Activated naive CD4-positive, alpha-beta T cell treated with anti-CD3 and anti-CD28 coated beads, Interleukin-2, amount 50 U/mL, for 16 hours (primary cell): ENCODE measurements at regions not wholly inside any gene's neighbourhood (a gene's known extent, or its start where the extent isn't known, plus 50 kb on each side); places are given as distances from the start of the nearest gene placed in this dataset.
"Not testable (repeated sequence)": the region's sequence is repeated elsewhere in the genome, so short reads cannot be mapped to it uniquely, and the experiment has no call there.

Experiments used
- DNase-seq: peaks from one replicate; pipeline ENCODE4 v3.0.0-alpha.2; 2020

DNA sequence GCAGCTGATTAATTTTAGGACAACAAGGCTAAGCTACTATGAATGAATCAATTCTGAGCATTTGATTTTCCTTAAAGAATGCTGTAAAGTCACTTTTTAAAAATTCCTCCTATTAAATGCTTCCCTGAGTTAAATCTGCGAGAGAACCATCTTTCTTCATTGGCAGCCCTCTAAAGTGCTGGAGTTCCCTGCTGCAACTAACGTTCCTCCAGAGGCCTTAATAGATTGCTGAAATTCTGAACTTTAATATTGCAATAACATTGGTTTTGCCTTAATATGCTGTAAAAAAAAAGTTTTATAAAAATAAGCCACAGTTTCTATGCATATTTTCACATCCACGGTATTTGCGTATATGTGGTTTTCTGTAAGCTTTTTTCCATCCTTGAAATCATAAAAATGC lies 298.0 kb upstream of the PIK3R1 start:
- DNase-seq = no peak

DNA sequence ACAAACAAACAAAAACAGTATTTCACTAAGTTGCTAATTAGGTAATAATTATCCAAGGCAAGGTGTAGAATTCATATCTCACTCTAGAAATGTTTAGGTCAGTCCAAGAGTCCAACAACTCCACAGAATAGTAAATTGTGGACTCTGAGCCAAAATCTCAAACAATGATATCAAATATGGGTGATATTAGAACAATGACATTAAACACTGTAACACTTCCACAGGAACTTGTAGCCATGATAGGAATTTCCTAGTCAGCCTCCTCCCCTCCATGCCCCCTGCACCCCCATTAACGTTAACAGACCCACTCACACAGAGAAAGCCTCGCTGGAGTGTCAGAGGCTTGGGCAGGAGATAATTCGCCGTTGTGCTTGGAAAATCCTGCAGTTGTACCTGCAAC lies 305.0 kb upstream of the PIK3R1 start:
- no peak for DNase-seq

DNA sequence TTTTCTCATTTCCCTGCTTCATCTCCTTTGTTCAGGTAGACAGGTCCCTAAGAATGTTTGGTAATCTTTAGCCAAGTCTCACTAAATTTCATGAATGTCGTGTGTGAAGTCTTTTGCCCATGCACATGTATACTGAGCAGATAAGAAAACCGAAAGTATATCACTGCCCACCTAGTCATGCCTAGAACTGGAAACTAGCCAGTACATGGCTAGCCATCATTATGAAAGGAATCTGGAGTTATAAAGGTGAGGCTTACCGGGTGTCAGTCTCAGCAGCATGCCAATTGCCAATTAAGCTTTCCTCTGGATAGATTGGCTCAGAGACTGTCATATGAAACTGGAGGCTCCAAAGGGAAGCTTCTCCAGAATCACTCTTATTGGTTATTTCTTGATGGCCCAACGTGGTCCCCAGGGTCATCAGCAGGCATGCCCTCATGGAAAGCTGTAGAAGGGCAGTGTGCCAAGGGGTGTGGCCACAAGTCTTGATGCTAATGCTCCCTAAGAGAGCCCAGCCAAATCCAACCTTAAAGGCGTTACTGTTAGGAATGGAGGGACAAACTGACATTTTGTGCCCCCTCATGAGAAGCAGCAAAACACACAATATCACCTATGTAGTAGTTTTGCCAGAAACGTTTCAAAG lies 307.3 kb upstream of the PIK3R1 start:
- no peak for DNase-seq

DNA sequence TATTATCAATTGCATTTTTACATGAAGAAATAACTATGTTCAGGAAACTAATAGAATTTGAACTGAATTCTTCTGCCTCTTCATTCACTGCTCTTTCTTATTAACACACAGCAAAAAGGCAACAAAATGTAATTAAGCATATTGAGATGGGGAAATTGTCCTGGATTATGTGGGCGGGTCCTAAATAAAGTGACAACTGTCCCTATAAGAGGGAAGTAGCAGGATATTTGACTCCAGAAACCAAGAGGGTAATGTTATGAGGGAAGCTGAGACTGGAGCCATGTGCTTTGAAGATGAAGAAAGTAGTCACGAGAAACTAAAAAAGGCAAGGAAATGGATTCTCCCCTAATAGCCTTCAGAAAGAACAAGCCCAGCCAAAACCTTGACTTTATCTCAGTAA lies 311.2 kb upstream of the PIK3R1 start:
- DNase-seq = no peak

DNA sequence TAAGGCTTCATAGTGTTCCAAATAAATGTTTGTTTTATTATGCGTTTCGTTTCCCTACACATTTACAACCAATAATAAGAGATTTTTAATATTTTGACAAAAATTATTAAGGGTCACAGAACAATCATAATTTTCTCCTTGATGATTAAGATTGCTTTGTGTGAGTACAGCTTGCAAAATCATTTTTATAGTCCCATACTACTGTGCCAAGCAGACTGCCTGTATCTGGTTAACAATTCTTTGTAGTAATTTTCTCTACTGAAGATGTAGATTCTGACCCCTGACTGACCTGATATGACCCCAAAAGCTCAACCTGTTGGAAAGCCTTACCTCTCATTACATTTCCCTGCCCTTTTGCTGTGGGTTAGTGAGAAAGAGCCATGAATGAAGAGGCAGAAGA lies 311.9 kb upstream of the PIK3R1 start:
- DNase-seq = no peak

DNA sequence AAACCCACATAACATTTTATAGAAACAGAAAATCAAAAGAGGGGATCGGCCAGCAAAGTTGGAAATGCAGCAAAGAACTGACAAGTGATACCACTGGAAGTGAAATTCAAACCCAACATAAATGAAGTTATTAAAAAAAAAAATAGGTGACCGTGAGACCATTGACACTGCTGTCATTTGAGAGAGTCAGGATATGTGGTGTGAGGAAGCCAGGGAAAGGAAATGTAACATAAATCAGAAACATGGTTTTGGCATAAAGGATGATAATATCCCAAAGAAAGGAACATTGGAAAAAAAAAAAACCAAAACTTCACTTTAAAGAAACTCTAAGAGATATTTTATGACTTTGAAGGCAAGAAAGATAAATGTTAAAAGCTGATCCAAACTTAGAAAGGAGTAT lies 312.4 kb upstream of the PIK3R1 start:
- no peak for DNase-seq

DNA sequence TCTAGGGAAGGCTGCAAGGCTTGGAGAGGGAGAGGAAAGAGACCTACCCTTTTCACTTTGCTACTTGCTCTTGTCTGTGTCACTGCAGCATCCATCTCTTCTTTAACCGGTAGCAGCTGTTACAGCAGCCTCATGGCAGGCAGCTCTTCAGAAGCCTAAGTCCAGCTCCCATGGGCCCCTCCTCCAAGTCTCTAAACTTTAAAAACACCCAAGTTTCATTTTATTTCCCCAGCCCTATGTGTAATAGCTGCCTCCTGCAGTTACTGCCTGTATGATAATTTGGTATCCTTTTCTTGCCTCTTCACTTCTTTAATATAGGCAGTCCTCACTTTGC lies 313.1 kb upstream of the PIK3R1 start:
- no peak for DNase-seq

DNA sequence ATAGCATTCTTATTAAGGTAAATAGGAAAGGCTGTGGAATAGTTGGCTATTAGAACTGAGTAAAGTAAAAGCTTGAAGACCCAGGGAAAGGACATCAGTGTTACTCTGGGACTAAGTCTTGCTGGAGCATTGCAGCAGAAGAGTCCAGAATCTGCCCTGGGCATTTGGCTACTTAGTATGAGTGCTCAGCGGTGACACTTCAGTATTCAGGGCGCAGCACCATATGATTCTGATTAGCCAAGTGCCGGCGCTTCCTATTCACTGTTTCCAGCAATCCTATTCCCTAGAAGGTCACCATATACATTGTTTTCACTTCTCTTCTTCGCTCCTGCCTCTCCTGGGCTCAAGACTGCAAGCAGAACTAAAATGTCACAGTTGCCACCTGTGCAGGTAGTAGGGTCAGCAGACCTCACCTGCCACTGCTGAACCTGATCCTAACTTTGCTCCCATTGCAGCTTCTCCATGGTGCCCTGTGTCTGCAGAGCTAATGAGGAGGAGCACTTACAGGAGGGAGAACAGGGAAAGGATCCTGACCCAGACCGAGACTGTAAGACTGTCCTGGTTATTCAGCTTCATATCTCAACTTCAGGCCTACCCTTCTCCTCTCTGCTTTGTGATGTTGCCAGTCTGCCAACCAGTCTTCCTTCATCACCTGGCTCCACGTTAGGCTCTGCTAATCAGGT lies 313.6 kb upstream of the PIK3R1 start:
- no peak for DNase-seq

DNA sequence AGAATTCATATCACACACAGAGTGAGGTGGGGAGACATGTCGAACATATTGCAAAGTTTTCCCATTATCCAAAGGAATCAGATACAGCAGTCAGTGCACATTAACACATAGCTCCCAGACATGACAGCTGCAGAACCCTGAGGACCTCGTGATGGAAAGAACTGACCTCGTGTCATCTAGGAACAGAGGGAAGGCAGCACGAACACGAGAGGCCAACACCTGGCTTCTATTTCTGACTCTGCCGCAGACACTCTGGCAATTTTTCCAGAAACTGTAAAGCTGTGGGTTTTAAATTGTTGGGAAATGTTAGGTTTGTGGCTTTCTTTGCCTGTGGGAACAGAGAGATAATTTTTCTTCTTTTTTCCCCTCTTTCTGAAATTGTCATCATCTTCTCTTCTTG lies 315.0 kb upstream of the PIK3R1 start:
- no peak for DNase-seq

DNA sequence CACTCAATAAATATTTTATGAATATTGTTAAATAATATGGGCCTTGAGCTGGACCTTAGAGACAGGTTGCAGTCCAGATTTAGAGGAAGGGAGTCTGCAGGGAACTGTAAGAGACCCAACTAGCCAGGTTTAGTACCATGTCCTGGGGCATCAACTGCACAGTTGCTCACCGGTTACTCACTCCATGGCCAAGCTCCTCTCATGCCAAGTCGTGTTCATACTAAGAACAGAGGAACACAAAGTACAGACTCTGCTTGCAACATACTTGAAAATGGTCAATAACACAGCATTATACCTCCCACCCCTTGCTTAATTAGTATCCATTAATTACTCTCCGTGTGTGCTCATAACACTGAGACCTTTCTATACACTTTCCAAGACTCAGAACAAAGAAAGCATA lies 317.6 kb upstream of the PIK3R1 start:
- DNase-seq = no peak

DNA sequence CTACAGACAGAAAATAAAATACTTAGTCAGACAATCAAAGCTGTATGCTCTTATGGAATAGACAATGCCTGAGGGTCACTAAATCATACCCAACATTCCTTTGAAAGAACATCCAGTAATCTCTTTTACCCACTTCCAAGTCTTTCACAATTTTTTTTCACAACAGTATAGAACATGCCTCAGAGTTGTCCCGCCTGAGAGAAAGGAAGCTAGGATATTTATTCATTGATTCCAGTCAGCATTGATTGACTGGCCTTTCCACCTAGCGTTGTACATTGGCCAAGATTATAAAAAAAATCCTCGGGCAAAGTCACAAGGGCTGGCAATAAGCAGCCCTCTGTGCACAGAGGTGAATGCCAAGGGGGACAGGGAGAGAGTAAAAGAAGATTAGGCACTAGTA lies 318.1 kb upstream of the PIK3R1 start:
- DNase-seq = no peak

DNA sequence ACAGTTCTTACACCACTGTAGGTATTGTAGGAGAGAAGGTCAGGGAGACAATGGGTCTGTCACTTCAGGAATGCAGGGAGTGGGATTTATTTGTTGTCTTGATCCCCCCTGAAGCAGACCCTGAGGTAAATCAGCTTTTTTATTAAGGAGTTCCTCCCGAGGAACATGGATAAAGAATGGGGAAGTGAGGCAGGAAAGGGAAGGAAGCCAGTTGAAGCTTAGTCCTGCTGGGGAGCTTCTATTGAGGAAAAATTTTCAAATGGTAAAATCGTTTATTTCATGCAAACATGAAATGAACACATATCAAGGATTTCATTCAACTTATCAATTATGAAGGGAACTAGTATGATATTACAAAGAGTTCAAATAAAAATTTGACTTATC lies 318.6 kb upstream of the PIK3R1 start:
- no peak for DNase-seq

DNA sequence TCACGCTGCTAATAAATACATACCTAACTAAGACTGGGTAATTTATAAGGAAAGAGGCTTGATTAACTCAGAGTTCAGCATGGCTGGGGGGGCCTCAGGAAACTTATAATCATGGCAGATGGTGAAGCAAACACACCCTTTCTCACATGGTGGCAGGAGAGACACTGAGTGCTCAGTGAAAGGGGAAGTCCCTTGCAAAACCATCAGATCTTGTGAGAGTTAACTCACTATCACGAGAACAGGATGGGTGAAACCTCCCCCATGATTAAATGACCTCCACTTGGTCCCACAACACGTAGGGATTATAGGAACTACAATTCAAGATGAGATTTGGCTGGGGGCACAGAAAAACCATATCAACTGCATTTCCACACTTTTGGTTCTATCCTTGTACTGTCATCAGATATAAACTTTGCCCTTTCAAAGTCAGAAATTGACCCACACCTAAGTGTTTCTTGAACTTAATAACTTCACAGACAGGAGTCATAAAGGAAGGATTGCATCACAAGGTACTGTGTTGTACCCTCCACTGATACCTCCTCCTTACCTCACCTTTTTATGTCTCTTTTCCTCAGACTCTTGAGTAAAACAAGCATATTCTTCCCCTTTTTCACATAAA lies 319.1 kb upstream of the PIK3R1 start:
- DNase-seq = no peak

DNA sequence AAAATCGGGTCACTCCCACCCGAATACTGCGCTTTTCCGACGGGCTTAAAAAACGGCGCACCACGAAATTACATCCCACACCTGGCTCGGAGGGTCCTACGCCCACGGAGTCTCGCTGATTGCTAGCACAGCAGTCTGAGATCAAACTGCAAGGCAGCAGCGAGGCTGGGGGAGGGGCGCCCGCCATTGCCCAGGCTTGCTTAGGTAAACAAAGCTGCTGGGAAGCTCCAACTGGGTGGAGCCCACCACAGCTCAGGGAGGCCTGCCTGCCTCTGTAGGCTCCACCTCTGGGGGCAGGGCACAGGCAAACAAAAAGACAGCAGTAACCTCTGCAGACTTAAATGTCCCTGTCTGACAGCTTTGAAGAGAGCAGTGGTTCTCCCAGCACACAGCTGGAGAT lies 325.7 kb upstream of the PIK3R1 start:
- DNase-seq = not testable (repeated sequence)

DNA sequence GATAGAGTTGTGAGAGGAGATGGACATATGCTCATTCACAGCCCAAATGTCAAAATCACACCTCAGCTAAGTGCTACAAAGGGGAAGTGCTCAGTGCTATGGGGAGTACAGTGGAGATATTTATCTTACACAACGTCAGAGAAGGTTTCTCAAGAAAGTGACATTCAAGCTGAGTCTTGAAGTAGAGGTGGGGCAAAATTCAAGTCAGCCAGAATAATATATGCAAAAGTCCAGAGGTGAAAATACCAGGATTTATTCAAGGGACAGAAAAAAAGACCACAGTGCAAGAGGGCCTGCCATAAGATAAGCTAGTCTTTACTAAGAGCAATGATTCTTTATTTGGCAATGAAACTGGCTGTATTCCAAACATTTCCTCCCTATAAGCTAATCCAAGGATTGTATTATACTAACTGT lies 327.8 kb upstream of the PIK3R1 start:
- no peak for DNase-seq

DNA sequence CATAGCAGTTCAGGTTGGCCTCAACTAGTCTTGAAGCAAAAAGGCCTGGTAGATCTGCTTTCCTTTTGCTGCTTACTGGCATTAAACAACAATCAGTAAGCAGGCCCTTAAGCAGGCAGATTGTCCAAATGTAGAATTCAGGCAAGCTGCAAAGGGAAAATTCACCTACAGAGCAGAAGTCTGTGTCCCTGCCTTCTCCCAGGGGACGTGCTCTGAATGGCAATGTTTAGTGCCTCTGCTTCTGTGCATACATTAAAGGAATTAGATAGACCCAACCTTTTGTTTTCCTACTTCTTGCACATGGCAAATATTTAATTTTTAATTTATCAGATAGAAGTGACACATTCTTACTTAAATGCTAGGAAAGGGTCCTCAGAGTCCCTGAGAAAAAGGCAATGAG lies 328.8 kb upstream of the PIK3R1 start:
- no peak for DNase-seq

DNA sequence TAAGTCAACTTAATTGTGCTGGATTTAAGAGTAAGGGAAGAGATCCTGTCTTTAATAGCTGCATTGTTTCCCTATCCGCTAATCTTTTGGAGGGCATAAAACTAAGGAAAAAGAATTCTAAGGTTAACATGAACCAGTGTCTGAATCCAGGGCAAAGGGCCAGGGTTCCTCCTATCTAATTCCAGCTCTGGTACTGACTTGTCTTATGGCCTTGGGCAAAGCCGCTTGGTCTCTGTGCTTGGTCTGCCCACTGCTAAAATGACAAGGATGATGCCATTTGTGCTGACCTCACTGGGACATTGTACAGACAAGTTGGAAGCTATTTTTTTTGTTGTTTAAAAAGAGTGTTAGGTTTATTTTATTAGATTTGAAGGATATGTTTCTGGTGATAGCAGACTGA lies 334.7 kb upstream of the PIK3R1 start:
- DNase-seq = no peak

DNA sequence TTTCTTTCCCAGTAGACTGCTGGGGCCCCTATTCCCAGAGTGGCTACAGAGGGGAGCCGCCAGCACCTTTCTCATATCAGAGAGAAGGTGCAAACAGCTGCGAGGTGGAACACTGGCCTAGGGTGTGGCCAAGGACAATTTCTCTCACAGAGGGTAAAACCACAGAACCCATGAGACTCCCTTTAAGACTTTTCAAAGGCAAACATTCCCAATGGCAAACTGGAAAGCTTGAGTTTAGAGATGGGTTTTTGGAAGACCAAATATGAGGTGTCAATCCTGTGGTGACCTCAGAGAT lies 335.1 kb upstream of the PIK3R1 start:
- DNase-seq = no peak

DNA sequence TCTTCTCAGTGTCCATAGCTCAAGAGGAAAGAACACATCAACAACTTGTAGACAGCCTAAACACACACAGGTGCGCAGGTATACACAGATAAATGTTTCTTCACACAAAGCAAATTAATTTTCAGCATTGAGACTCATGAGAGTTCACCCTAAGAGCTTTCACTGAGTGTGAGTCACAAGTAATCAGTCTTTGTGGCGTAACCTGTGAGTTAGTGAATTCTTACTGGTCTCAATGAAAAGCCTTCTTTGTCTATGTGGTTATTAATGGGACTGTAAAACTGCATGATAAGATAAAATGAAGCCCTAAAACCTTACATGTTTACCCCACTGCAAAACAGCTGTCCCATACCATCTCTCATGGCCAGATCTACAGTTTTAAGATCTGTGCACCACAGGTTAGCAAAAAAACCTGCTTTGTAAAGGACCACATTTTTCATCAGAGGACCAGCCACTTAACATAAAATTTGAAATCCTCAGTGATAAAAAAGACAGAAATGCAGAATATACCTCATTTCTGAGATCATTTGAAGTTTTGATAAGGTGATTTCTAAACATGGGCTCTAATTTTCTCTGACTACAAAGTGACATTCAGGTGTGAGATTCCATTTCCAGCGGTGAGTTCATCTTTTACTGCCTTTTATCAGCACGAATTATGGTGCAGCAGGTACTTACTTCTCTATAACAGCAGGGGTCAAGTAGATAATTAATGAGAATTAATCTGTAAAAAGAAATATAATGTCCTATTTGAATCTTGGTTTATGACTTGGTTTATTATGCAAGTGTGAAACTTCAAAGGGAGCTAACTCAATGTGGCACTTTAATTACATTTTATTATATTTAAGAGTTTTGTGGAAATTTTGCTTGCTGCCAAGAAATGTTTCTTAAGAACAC lies 335.7 kb upstream of the PIK3R1 start:
- no peak for DNase-seq

DNA sequence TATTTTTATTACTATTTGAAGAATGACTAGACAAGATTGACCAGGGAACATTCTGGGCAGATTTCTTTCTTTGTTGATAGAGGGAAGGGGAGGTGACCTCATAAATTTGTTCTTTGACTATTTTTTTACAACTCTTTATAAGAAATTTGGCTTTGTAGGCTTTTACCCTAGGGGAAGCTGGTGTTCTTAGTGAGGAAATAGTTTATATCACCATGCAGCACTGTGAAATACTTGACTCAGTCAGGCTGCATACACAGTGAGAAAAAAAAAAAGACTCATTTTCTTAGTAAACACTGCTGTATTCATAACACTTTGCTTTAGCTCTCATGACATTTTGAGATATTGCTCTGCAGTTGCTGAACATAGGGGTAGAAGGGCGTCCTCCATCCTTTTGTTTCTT lies 336.6 kb upstream of the PIK3R1 start:
- DNase-seq = no peak

DNA sequence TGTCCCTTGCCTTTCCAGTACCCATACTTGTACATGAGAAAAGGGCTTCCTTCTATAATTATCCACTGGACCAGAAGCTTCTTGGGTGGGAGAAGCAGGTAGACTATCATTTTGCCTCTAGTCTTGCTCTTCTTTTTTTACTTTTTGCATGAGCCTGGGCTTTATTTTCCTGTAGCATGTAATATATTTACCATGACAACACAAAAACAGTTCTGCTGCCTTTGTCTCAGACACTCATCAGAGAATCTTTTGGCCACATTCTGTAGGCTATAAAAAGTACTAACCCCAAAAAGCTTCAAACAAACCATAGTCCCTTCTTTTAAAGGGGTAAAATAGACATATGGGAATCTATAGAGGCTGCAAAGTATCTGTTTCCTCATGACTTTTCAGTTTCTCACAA lies 339.2 kb upstream of the PIK3R1 start:
- DNase-seq = no peak

DNA sequence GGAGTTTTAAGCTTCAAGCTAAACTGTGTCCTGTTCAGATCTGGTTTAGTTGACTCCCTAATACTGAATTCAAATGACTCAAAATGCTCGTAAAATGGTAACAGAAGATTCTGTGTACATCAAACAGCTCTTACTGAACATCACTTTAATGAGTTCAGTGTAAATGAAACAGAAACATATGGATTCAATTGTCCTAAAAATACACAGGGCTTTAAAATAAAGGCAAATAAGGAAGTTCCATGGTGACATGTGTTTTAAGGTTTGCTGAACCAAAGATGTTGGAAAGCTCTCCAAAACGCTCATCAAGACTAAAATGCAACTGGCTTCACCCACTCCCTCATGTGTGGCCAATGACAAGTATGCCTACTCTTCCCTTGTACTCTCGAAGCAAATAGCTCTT lies 340.0 kb upstream of the PIK3R1 start:
- no peak for DNase-seq

DNA sequence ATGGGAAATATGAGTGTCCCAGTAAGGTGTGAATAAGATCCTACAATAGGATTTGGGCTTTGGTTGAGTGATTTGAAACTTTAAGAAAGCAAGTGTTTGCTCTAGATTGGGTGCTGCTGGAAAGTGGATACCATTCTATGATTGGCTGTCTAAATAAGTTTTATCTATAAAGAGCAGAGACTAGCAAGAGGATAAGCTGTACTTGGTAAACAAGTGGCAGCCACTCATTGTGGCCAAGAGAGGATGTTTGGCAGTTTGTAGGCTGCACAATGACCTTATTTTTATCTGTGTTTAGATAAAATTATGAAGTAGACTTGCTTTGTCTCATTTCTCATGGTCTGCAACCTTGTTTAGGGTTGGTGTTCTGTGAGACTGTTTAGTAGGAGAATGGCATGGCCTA lies 341.6 kb upstream of the PIK3R1 start:
- no peak for DNase-seq

DNA sequence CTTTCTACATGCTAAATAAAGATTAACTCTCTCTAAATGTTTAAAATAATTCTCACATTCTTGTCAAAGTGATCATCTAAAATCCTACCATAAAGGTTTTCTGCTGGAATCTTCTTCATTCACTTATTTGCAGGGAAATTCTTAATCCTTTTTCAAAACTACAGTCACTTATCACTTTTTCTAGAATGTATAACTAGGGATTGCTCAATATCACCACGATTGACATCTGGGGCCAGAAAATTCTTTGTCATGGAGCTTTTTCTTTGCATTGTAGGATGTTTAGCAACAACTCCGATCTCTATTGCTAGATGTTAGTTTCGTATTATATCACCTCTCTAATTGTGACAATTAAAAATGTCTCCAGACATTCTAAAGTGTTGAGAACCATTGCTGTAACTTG lies 344.9 kb upstream of the PIK3R1 start:
- DNase-seq = no peak
